ENCODE measurements at regions not wholly inside any gene's neighbourhood (a gene's known extent, or its start where the extent isn't known, plus 50 kb on each side); places are given as distances from the start of the nearest gene placed in this dataset.

- no peak for DNase-seq (ENCODE audit: low spot score in 2 of 2)
- FAIRE-seq, result no peak
Observed at GRCh38 chr3:170757038-170757437, 113.0 kb downstream of the RPL22L1 start.

- DNase-seq (ENCODE audit: low spot score in 2 of 2) (no peak), FAIRE-seq (no peak)
Observed at GRCh38 chr3:170754311-170754693, 115.7 kb downstream of the RPL22L1 start.

GRCh38 chr3:170753421-170754310, 116.3 kb downstream of the RPL22L1 start:
- FAIRE-seq (no peak), DNase-seq (ENCODE audit: low spot score in 2 of 2) (no peak)

- no peak for DNase-seq (ENCODE audit: low spot score in 2 of 2)
- FAIRE-seq, result no peak
Observed at GRCh38 chr3:170752571-170753155, 117.3 kb downstream of the RPL22L1 start.

GRCh38 chr3:170751899-170752293, 118.1 kb downstream of the RPL22L1 start:
- DNase-seq (ENCODE audit: low spot score in 2 of 2) (no peak), FAIRE-seq (no peak)

GRCh38 chr3:170751083-170751898, 118.7 kb downstream of the RPL22L1 start:
- FAIRE-seq (no peak), DNase-seq (ENCODE audit: low spot score in 2 of 2) (no peak)

GRCh38 chr3:170750478-170750830, 119.5 kb downstream of the RPL22L1 start:
- FAIRE-seq, result no peak

GRCh38 chr3:170749765-170750477, 120.1 kb downstream of the RPL22L1 start:
- no peak for DNase-seq (ENCODE audit: low spot score in 2 of 2)
- FAIRE-seq, result no peak

More at GRCh38 chr3:170750478-170750830, 119.5 kb downstream of the RPL22L1 start:
- no peak for DNase-seq (ENCODE audit: low spot score in 2 of 2)

GRCh38 chr3:170749185-170749584, 120.8 kb downstream of the RPL22L1 start:
- no peak for FAIRE-seq

GRCh38 chr3:170746175-170746942, 123.6 kb downstream of the RPL22L1 start:
- DNase-seq (ENCODE audit: low spot score in 2 of 2) (no peak), FAIRE-seq (no peak)

More at GRCh38 chr3:170749185-170749584, 120.8 kb downstream of the RPL22L1 start:
- DNase-seq (ENCODE audit: low spot score in 2 of 2), result no peak

GRCh38 chr3:170745211-170745718, 124.7 kb downstream of the RPL22L1 start:
- DNase-seq (ENCODE audit: low spot score in 2 of 2), result no peak
- FAIRE-seq, result no peak

GRCh38 chr3:170741756-170742529, 128.1 kb downstream of the RPL22L1 start:
- no peak for FAIRE-seq
- DNase-seq (ENCODE audit: low spot score in 2 of 2), result no peak

- peak; percentile 5 to 24 for DNase-seq (ENCODE audit: low spot score in 2 of 2)
- FAIRE-seq, result no peak
Observed at GRCh38 chr3:170740726-170741591, 129.0 kb downstream of the RPL22L1 start.

GRCh38 chr3:170740285-170740684, 129.7 kb downstream of the RPL22L1 start:
- DNase-seq (ENCODE audit: low spot score in 2 of 2), result no peak
- FAIRE-seq, result no peak

- FAIRE-seq (no peak), DNase-seq (ENCODE audit: low spot score in 2 of 2) (no peak)
Observed at GRCh38 chr3:170739410-170739809, 130.6 kb downstream of the RPL22L1 start.

GRCh38 chr3:170738766-170739165, 131.2 kb downstream of the RPL22L1 start:
- FAIRE-seq, result no peak
- DNase-seq (ENCODE audit: low spot score in 2 of 2), result no peak

GRCh38 chr3:170737498-170738162, 132.4 kb downstream of the RPL22L1 start:
- DNase-seq (ENCODE audit: low spot score in 2 of 2) (no peak), FAIRE-seq (no peak)

Data from frontal cortex (tissue), 3 donors.